ENCODE measurements at regions not wholly inside any gene's neighbourhood (a gene's known extent, or its start where the extent isn't known, plus 50 kb on each side); places are given as distances from the start of the nearest gene placed in this dataset.

- Histone ChIP-seq H3K9me3 (replicated peaks; ENCODE audit: insufficient read depth, low read length) (no peaks in the 10 kb centered on the region), H3F3A (ENCODE audit: insufficient read depth, low read length) (no peaks in the 10 kb centered on the region), H3K27me3 (replicated peaks; ENCODE audit: insufficient read depth, low read length) (no peaks in the 10 kb centered on the region), H3K4me2 (ENCODE audit: low read depth, low read length) (no peak overlapping the region), H3K27ac (ENCODE audit: low read length) (no peak overlapping the region), H3K4me3 (ENCODE audit: low read length) (no peak overlapping the region), H2AFZ (ENCODE audit: low read length) (no peak overlapping the region), H3K9me2 (replicated peaks; ENCODE audit: insufficient read depth, low read length) (no peaks in the 10 kb centered on the region), H3K4me1 (ENCODE audit: low read length) (no peaks in the 10 kb centered on the region), H3K36me3 (replicated peaks; ENCODE audit: insufficient read depth, low read length) (no peaks in the 10 kb centered on the region), H4K20me1 (ENCODE audit: insufficient read depth, low read length) (no peaks in the 10 kb centered on the region), H3K79me2 (ENCODE audit: low read length) (no peaks in the 10 kb centered on the region), H3K9ac (ENCODE audit: low read length) (no peak overlapping the region)
- DNase-seq, result no peak
- TF ChIP-seq CTCF (IDR thresholded peaks at IDR 0.05; ENCODE audit: low read length) (no peak), EZH2 (optimal IDR thresholded peaks at IDR 0.05; ENCODE audit: low read depth, low read length) (no peak), EZH2phosphoT487 (IDR thresholded peaks at IDR 0.05; ENCODE audit: low read length) (no peak)
Observed at GRCh38 chr13:76687467-76687866, 198.7 kb downstream of the KCTD12 start.

GRCh38 chr13:76685938-76686337 lies 200.3 kb downstream of the KCTD12 start:
- H4K20me1 ChIP-seq (ENCODE audit: insufficient read depth, low read length), result no peaks in the 10 kb centered on the region
- H2AFZ ChIP-seq (ENCODE audit: low read length), result no peak overlapping the region
- no peaks in the 10 kb centered on the region for H3K79me2 ChIP-seq (ENCODE audit: low read length)
- no peaks in the 10 kb centered on the region for H3K4me1 ChIP-seq (ENCODE audit: low read length)
- no peaks in the 10 kb centered on the region for H3K9me2 ChIP-seq (replicated peaks; ENCODE audit: insufficient read depth, low read length)
- H3K27ac ChIP-seq (ENCODE audit: low read length), result no peak overlapping the region
- H3K27me3 ChIP-seq (replicated peaks; ENCODE audit: insufficient read depth, low read length), result no peaks in the 10 kb centered on the region
- no peak overlapping the region for H3K9ac ChIP-seq (ENCODE audit: low read length)
- no peaks in the 10 kb centered on the region for H3F3A ChIP-seq (ENCODE audit: insufficient read depth, low read length)
- no peak overlapping the region for H3K4me3 ChIP-seq (ENCODE audit: low read length)
- no peaks in the 10 kb centered on the region for H3K36me3 ChIP-seq (replicated peaks; ENCODE audit: insufficient read depth, low read length)
- H3K4me2 ChIP-seq (ENCODE audit: low read depth, low read length), result no peak overlapping the region
- TF ChIP-seq EZH2phosphoT487 (IDR thresholded peaks at IDR 0.05; ENCODE audit: low read length), result no peak
- no peak for TF ChIP-seq EZH2 (optimal IDR thresholded peaks at IDR 0.05; ENCODE audit: low read depth, low read length)
- no peak for TF ChIP-seq CTCF (IDR thresholded peaks at IDR 0.05; ENCODE audit: low read length)
- no peak for DNase-seq
- no peaks in the 10 kb centered on the region for H3K9me3 ChIP-seq (replicated peaks; ENCODE audit: insufficient read depth, low read length)

- no peak overlapping the region for H3K27ac ChIP-seq (ENCODE audit: low read length)
- H3F3A ChIP-seq (ENCODE audit: insufficient read depth, low read length), result no peaks in the 10 kb centered on the region
- no peaks in the 10 kb centered on the region for H3K9me2 ChIP-seq (replicated peaks; ENCODE audit: insufficient read depth, low read length)
- H2AFZ ChIP-seq (ENCODE audit: low read length), result no peak overlapping the region
- no peaks in the 10 kb centered on the region for H3K79me2 ChIP-seq (ENCODE audit: low read length)
- H3K27me3 ChIP-seq (replicated peaks; ENCODE audit: insufficient read depth, low read length), result no peaks in the 10 kb centered on the region
- H3K4me3 ChIP-seq (ENCODE audit: low read length), result no peak overlapping the region
- no peaks in the 10 kb centered on the region for H3K36me3 ChIP-seq (replicated peaks; ENCODE audit: insufficient read depth, low read length)
- no peaks in the 10 kb centered on the region for H3K9me3 ChIP-seq (replicated peaks; ENCODE audit: insufficient read depth, low read length)
- H3K9ac ChIP-seq (ENCODE audit: low read length), result no peak overlapping the region
- no peaks in the 10 kb centered on the region for H4K20me1 ChIP-seq (ENCODE audit: insufficient read depth, low read length)
- no peak for DNase-seq
- H3K4me1 ChIP-seq (ENCODE audit: low read length), result no peaks in the 10 kb centered on the region
- H3K4me2 ChIP-seq (ENCODE audit: low read depth, low read length), result no peak overlapping the region
- TF ChIP-seq CTCF (IDR thresholded peaks at IDR 0.05; ENCODE audit: low read length) (no peak), EZH2 (optimal IDR thresholded peaks at IDR 0.05; ENCODE audit: low read depth, low read length) (no peak), EZH2phosphoT487 (IDR thresholded peaks at IDR 0.05; ENCODE audit: low read length) (no peak)
Observed at GRCh38 chr13:76684336-76684735, 201.9 kb downstream of the KCTD12 start.

Data from MM.1S (cell line).